Activated B cell treated with CpG ODN at 0.5 μM for 24 hours (primary cell): ENCODE measurements at regions not wholly inside any gene's neighbourhood (a gene's known extent, or its start where the extent isn't known, plus 50 kb on each side); places are given as distances from the start of the nearest gene placed in this dataset.

Source experiments
- ATAC-seq: fragments of 200-7000 bp; cut with Tn5 transposase; one replicate; pipeline ENCODE4 v1.10.0; 2021; ENCODE audit warnings: low read depth, mild to moderate bottlenecking, moderate library complexity
- CTCF ChIA-PET: fragments of 350-600 bp; sonication (Branson Sonifier 250); formaldehyde crosslinking; loops from one replicate; lab custom pipeline; 2021; ENCODE audit warnings: antibody characterized with exemption; lab: Charles Lee
- POLR2A ChIA-PET: fragments of 350-600 bp; sonication (Branson Sonifier 250); formaldehyde crosslinking; loops from one replicate; lab custom pipeline; 2021; ENCODE audit warnings: antibody characterized with exemption; lab: Charles Lee
- DNase-seq: peaks from one replicate; pipeline ENCODE4 v3.0.0; 2022
- H3K27ac Mint-ChIP-seq: one replicate; pipeline ENCODE4 v1.8.0; 2020; ENCODE audit warnings: mixed read lengths
- H3K27me3 Mint-ChIP-seq: one replicate; pipeline ENCODE4 v1.8.0; 2021; ENCODE audit warnings: mixed read lengths
- H3K36me3 Mint-ChIP-seq: one replicate; pipeline ENCODE4 v1.8.0; 2021; ENCODE audit warnings: low read depth, mixed read lengths
- H3K4me1 Mint-ChIP-seq: one replicate; pipeline ENCODE4 v1.8.0; 2021; ENCODE audit warnings: mixed read lengths
- H3K4me3 Mint-ChIP-seq: one replicate; pipeline ENCODE4 v1.8.0; 2020; ENCODE audit warnings: mild to moderate bottlenecking, mixed read lengths
- H3K9me3 Mint-ChIP-seq: one replicate; pipeline ENCODE4 v1.8.0; 2020; ENCODE audit warnings: mixed read lengths
- CTCF ChIP-seq: fragments of 200-600 bp; IDR thresholded peaks from one replicate; pipeline ENCODE4 v1.8.0; 2022; ENCODE audit warnings: antibody characterized with exemption, mild to moderate bottlenecking
- intact Hi-C: fragments of 100-400 bp; cut with micrococcal nuclease; formaldehyde crosslinking; loops from one replicate; pipeline ENCODE4 v1.15.1; 2024

- no peak for ATAC-seq
- TF ChIP-seq CTCF = no peak
- Mint-ChIP-seq H3K9me3 (no peaks in the 10 kb centered on the region), H3K36me3 (no peaks in the 10 kb centered on the region), H3K4me1 (no peaks in the 10 kb centered on the region), H3K27me3 (no peaks in the 10 kb centered on the region), H3K4me3 (no peak overlapping the region), H3K27ac (no peak overlapping the region)
- intact Hi-C loops = no loop called here
- ChIA-PET POLR2A (no interaction called here), CTCF (no interaction called here)
- no peak for DNase-seq
These were observed 562.8 kb upstream of the SALL3 start for GRCh38 chr18:78416853-78417252.

- H3K27me3 Mint-ChIP-seq = no peaks in the 10 kb centered on the region
- no peak overlapping the region for H3K4me3 Mint-ChIP-seq
- no peak for DNase-seq
- no peak for ATAC-seq
- H3K27ac Mint-ChIP-seq = no peak overlapping the region
- intact Hi-C loops = no loop called here
- no peak for TF ChIP-seq CTCF
- H3K4me1 Mint-ChIP-seq = no peaks in the 10 kb centered on the region
- POLR2A ChIA-PET = no interaction called here
- CTCF ChIA-PET = no interaction called here
- no peaks in the 10 kb centered on the region for H3K9me3 Mint-ChIP-seq
- H3K36me3 Mint-ChIP-seq = no peaks in the 10 kb centered on the region
These were observed 561.2 kb upstream of the SALL3 start for GRCh38 chr18:78418379-78418778.

GRCh38 chr18:78419171-78419570 is 560.4 kb upstream of the SALL3 start:
- DNase-seq (no peak), ATAC-seq (no peak)
- H3K4me3 Mint-ChIP-seq = no peak overlapping the region
- H3K9me3 Mint-ChIP-seq = no peaks in the 10 kb centered on the region
- H3K4me1 Mint-ChIP-seq = no peaks in the 10 kb centered on the region
- ChIA-PET CTCF (no interaction called here), POLR2A (no interaction called here)
- H3K27me3 Mint-ChIP-seq = no peaks in the 10 kb centered on the region
- H3K36me3 Mint-ChIP-seq = no peaks in the 10 kb centered on the region
- TF ChIP-seq CTCF = no peak
- H3K27ac Mint-ChIP-seq = no peak overlapping the region
- intact Hi-C loops = no loop called here

GRCh38 chr18:78420116-78420515 is 559.5 kb upstream of the SALL3 start:
- Mint-ChIP-seq H3K27ac (no peak overlapping the region), H3K9me3 (no peaks in the 10 kb centered on the region), H3K36me3 (no peaks in the 10 kb centered on the region), H3K27me3 (no peaks in the 10 kb centered on the region), H3K4me1 (no peaks in the 10 kb centered on the region), H3K4me3 (no peak overlapping the region)
- no peak for TF ChIP-seq CTCF
- intact Hi-C loops = no loop called here
- ATAC-seq (no peak), DNase-seq (no peak)
- ChIA-PET CTCF (no interaction called here), POLR2A (no interaction called here)

GRCh38 chr18:78421392-78421791 is 558.2 kb upstream of the SALL3 start:
- no peaks in the 10 kb centered on the region for H3K27me3 Mint-ChIP-seq
- TF ChIP-seq CTCF = no peak
- intact Hi-C loops = no loop called here
- ATAC-seq (no peak), DNase-seq (no peak)
- H3K27ac Mint-ChIP-seq = no peak overlapping the region
- ChIA-PET CTCF (no interaction called here), POLR2A (no interaction called here)
- H3K36me3 Mint-ChIP-seq = no peaks in the 10 kb centered on the region
- no peaks in the 10 kb centered on the region for H3K4me1 Mint-ChIP-seq
- H3K9me3 Mint-ChIP-seq = no peaks in the 10 kb centered on the region
- no peak overlapping the region for H3K4me3 Mint-ChIP-seq
